ENCODE measurements at regions not wholly inside any gene's neighbourhood (a gene's known extent, or its start where the extent isn't known, plus 50 kb on each side); places are given as distances from the start of the nearest gene placed in this dataset.

DNA sequence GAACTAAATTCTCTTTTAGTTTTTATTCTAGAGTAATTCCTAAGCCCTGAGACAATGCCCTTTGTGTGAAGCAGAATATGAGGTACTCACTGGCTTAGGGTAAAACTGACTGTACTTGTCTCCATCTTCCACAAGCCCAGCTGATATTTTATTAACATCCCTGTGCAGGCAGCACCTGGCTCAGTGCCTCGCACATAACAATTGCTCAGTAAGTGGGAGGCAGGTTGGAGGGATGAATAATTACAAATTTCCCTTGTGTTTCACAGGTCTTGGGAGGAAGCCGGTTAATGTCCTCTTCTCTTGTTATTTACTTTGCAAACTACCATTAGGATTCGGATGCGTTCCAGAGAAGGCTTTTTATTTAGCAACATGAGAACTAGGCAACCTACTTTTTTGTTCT is 249.8 kb upstream of the FSHR start:
- Mint-ChIP-seq H3K4me3 (no peak overlapping the region), H3K4me1 (peaks cover 9% of the 10 kb centered on the region), H3K36me3 (ENCODE audit: low read depth) (no peaks in the 10 kb centered on the region), H3K27me3 (ENCODE audit: low read depth) (no peaks in the 10 kb centered on the region), H3K27ac (peak overlapping the region in 1 of 3 experiments; percentile 34), H3K9me3 (peaks cover 4% of the 10 kb centered on the region)
- TF ChIP-seq, protein P1, sequence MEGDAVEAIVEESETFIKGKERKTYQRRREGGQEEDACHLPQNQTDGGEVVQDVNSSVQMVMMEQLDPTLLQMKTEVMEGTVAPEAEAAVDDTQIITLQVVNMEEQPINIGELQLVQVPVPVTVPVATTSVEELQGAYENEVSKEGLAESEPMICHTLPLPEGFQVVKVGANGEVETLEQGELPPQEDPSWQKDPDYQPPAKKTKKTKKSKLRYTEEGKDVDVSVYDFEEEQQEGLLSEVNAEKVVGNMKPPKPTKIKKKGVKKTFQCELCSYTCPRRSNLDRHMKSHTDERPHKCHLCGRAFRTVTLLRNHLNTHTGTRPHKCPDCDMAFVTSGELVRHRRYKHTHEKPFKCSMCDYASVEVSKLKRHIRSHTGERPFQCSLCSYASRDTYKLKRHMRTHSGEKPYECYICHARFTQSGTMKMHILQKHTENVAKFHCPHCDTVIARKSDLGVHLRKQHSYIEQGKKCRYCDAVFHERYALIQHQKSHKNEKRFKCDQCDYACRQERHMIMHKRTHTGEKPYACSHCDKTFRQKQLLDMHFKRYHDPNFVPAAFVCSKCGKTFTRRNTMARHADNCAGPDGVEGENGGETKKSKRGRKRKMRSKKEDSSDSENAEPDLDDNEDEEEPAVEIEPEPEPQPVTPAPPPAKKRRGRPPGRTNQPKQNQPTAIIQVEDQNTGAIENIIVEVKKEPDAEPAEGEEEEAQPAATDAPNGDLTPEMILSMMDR (IDR thresholded peaks at IDR 0.05; ENCODE audit: unreplicated experiment in 3 of 3): no peak

DNA sequence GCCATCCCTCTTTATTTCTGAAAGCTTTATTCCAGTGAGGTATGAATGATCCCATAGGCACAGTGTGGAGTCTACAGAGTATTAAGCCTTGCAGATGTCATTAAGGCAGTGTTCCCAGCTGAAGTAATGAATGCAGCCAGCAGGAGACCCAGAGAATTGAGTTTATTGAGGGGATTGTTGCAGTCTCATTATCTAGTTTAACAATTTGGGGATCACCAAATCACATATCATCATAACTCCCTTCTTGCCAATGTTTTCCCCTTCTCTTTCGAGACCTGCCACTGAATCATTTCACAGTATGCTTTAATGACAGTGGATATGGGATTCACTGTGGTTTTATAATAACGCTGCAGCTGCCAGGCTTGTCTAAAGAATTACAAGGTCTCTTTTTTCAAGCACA is 249.3 kb upstream of the FSHR start:
- TF ChIP-seq, protein P1 (IDR thresholded peaks at IDR 0.05; ENCODE audit: unreplicated experiment in 3 of 3): no peak
- Mint-ChIP-seq H3K36me3 (ENCODE audit: low read depth) (no peaks in the 10 kb centered on the region), H3K27ac (no peak overlapping the region)

DNA sequence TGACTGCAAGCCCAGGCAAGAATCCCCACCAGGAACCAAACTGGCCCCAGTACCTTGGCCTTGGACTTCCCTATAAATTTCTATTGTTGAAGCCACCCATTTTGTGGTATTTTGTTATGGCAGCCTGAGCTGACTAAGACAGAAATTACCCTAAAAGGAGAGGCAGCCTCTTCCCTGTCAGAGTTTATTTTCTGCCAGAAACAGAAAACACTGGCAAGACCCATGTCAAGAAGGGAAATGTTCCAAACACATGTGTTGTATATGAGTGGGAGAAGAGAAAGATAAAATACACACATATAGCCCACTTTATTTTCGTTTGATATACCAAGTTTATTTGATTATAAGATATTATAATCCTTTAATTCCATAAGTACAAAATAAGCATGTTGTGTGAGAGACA is 225.1 kb upstream of the FSHR start:
- Mint-ChIP-seq H3K9me3 (no peaks in the 10 kb centered on the region), H3K36me3 (ENCODE audit: low read depth) (no peaks in the 10 kb centered on the region), H3K27ac (no peak overlapping the region), H3K27me3 (ENCODE audit: low read depth) (no peaks in the 10 kb centered on the region), H3K4me1 (no peaks in the 10 kb centered on the region), H3K4me3 (no peak overlapping the region)
- TF ChIP-seq, protein P1 (IDR thresholded peaks at IDR 0.05; ENCODE audit: unreplicated experiment in 3 of 3): no peak

More for the DNA sequence above, 249.3 kb upstream of the FSHR start:
- Mint-ChIP-seq H3K4me1 (peaks cover 9% of the 10 kb centered on the region), H3K27me3 (ENCODE audit: low read depth) (no peaks in the 10 kb centered on the region), H3K9me3 (peaks cover 4% of the 10 kb centered on the region), H3K4me3 (no peak overlapping the region)

DNA sequence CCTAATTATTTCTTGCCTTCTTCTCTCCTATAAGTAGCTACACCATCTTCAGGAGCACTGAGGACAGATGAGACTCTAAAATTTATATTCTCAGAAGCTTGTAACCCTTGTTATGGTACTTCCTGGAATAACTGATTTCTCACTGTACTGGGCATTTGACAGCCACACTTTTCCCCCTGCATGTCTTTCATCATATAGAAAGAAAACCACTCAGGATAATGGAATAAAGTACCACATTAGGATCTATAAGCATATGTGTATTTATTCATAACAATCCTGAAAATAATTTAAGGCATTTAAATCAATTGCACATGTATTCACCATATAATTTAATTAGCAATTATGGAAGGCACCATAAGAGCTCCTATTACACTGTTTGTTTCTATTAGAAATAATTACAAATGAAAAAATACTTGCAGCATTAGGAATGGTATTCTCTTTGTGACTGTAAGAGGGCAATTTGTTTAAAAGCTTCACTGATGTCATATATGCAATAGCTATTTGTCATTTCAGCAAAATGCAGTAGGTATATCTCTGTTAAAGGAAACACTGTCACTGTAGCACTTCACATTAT is 216.9 kb upstream of the FSHR start:
- Mint-ChIP-seq H3K9me3 (no peaks in the 10 kb centered on the region), H3K36me3 (ENCODE audit: low read depth) (no peaks in the 10 kb centered on the region), H3K4me1 (no peaks in the 10 kb centered on the region), H3K4me3 (no peak overlapping the region), H3K27ac (no peak overlapping the region), H3K27me3 (ENCODE audit: low read depth) (peaks cover 7% of the 10 kb centered on the region)
- TF ChIP-seq, protein P1 (IDR thresholded peaks at IDR 0.05; ENCODE audit: unreplicated experiment in 3 of 3): no peak

DNA sequence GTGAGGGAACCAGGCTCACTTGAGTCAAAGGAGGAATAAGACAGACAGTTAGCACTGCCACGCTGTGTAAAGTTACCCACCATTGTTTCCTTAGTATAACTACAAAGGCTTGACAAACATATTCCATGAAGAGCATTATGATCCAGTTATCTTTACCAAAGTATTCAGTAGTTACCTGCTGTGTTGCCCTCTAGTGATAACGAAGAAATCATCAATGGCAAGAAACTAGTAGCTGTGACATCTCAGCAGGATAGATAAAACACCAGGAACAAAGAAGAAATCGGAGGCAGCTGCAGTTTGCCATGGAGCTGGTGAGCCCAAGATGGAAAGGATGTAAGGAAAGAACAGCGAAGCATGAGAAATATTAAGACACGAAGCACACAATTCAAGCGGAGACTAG is 215.3 kb upstream of the FSHR start:
- H3K4me1 Mint-ChIP-seq: no peaks in the 10 kb centered on the region
- TF ChIP-seq, protein P1 (IDR thresholded peaks at IDR 0.05; ENCODE audit: unreplicated experiment in 3 of 3): no peak
- H3K27me3 Mint-ChIP-seq (ENCODE audit: low read depth): peaks cover 7% of the 10 kb centered on the region
- H3K36me3 Mint-ChIP-seq (ENCODE audit: low read depth): no peaks in the 10 kb centered on the region
- no peak overlapping the region for H3K4me3 Mint-ChIP-seq
- H3K9me3 Mint-ChIP-seq: no peaks in the 10 kb centered on the region
- H3K27ac Mint-ChIP-seq: no peak overlapping the region

DNA sequence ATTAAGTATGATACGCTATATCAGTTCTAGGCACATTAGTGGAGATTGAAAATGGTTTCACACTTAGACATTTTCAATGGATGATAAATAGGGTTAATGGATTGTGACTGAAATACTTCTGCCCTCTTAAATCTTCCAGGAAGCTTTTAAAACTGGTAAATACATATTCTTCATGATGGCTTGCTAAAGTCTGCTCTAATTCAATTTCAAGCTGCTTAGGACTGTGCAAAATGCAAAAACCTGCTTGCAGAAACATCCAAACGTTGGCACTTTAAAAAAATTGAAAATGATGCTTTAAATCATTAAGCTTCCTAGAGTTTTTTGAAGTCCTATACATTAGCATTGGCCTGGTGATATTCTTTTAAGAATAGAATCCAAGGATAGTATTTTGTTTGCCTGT is 214.8 kb upstream of the FSHR start:
- no peak overlapping the region for H3K4me3 Mint-ChIP-seq
- H3K9me3 Mint-ChIP-seq: no peaks in the 10 kb centered on the region
- H3K36me3 Mint-ChIP-seq (ENCODE audit: low read depth): no peaks in the 10 kb centered on the region
- H3K4me1 Mint-ChIP-seq: no peaks in the 10 kb centered on the region
- TF ChIP-seq, protein P1 (IDR thresholded peaks at IDR 0.05; ENCODE audit: unreplicated experiment in 3 of 3): no peak
- H3K27me3 Mint-ChIP-seq (ENCODE audit: low read depth): peaks cover 7% of the 10 kb centered on the region
- H3K27ac Mint-ChIP-seq: no peak overlapping the region
